Brain microvascular endothelial cell (primary cell): ENCODE measurements at regions not wholly inside any gene's neighbourhood (a gene's known extent, or its start where the extent isn't known, plus 50 kb on each side); places are given as distances from the start of the nearest gene placed in this dataset.

ENCODE experiments used
- DNase-seq: peaks from one replicate; pipeline ENCODE4 v3.0.0-alpha.2; 2020
- H3K27ac ChIP-seq: fragments of 250-450 bp; sonication (Bioruptor Pico); 2 replicates; pipeline ENCODE4 v1.5.1; 2020; ENCODE audit warnings: mild to moderate bottlenecking, moderate library complexity
- H3K27me3 ChIP-seq: fragments of 250-450 bp; sonication (Bioruptor Pico); replicated peaks from 2 replicates; pipeline ENCODE4 v1.5.1; 2020; ENCODE audit warnings: mild to moderate bottlenecking
- H3K36me3 ChIP-seq: fragments of 250-450 bp; sonication (Bioruptor Pico); replicated peaks from 2 replicates; pipeline ENCODE4 v1.5.1; 2020; ENCODE audit warnings: mild to moderate bottlenecking
- H3K4me3 ChIP-seq: 2 replicates; pipeline ENCODE4 v1.5.1; 2011; ENCODE audit warnings: low read depth, mild to moderate bottlenecking, control low read depth, low read length, moderate library complexity
- CTCF ChIP-seq: IDR thresholded peaks from 2 replicates; pipeline ENCODE4 v1.5.1; 2011; ENCODE audit warnings: low read depth, mild to moderate bottlenecking, moderate library complexity, low read length, control low read depth, inconsistent platforms; ENCODE audit errors: missing control alignments
- in situ Hi-C: cut with HindIII; loops from 2 replicates; pipeline ENCODE4 v1.10.0; 2017; ENCODE audit warnings: low sequenced_read_pairs, low pct_ligation_motif_present

GRCh38 chr4:4662230-4662629, 120.4 kb upstream of the STX18 start:
- TF ChIP-seq CTCF, result no peak
- Histone ChIP-seq H3K27ac (no peak overlapping the region), H3K27me3 (peaks cover 5% of the 10 kb centered on the region), H3K4me3 (no peak overlapping the region), H3K36me3 (no peaks in the 10 kb centered on the region)
- no peak for DNase-seq
- in situ Hi-C loops, result loop anchor here (10.0 kb wide), 1 partner anchor 213 kb away; no protein-coding TSS in a partner anchor

- in situ Hi-C loops, result loop anchor here (10.0 kb wide), 1 partner anchor 215 kb away; no protein-coding TSS in a partner anchor
- H3K27ac ChIP-seq, result peak overlapping the region; percentile 91
- peak; percentile 91 for DNase-seq
These were observed 118.2 kb upstream of the STX18 start for GRCh38 chr4:4659871-4660651.

GRCh38 chr4:4658052-4658451, 116.2 kb upstream of the STX18 start:
- Histone ChIP-seq H3K36me3 (no peaks in the 10 kb centered on the region), H3K27ac (no peak overlapping the region), H3K4me3 (no peak overlapping the region), H3K27me3 (no peaks in the 10 kb centered on the region)
- no peak for DNase-seq
- no peak for TF ChIP-seq CTCF
- in situ Hi-C loops, result no loop called here

More at GRCh38 chr4:4659871-4660651, 118.2 kb upstream of the STX18 start:
- H3K36me3 ChIP-seq, result no peaks in the 10 kb centered on the region
- H3K4me3 ChIP-seq, result no peak overlapping the region
- TF ChIP-seq CTCF, result peak; percentile 21
- H3K27me3 ChIP-seq, result peaks cover 2% of the 10 kb centered on the region

- DNase-seq, result no peak
- H3K27me3 ChIP-seq, result no peaks in the 10 kb centered on the region
- no peak for TF ChIP-seq CTCF
- H3K36me3 ChIP-seq, result no peaks in the 10 kb centered on the region
- in situ Hi-C loops, result no loop called here
- H3K4me3 ChIP-seq, result no peak overlapping the region
- H3K27ac ChIP-seq, result no peak overlapping the region
These were observed 115.1 kb upstream of the STX18 start for GRCh38 chr4:4656977-4657376.

GRCh38 chr4:4655901-4656300, 114.1 kb upstream of the STX18 start:
- no peak for TF ChIP-seq CTCF
- no peaks in the 10 kb centered on the region for H3K36me3 ChIP-seq
- H3K4me3 ChIP-seq, result no peak overlapping the region
- H3K27me3 ChIP-seq, result no peaks in the 10 kb centered on the region
- DNase-seq, result no peak
- in situ Hi-C loops, result no loop called here
- no peak overlapping the region for H3K27ac ChIP-seq
